ENCODE measurements at regions not wholly inside any gene's neighbourhood (a gene's known extent, or its start where the extent isn't known, plus 50 kb on each side); places are given as distances from the start of the nearest gene placed in this dataset.

GRCh38 chr1:219292341-219292740 is 118.7 kb downstream of the LYPLAL1 start:
- intact Hi-C loops (cut with DNase I), result no loop called here
- ATAC-seq, result no peak
- peaks cover 0 to 32% (median 3%) of the 10 kb centered on the region in 9 donors for H3K4me1 ChIP-seq
- peak overlapping the region in 3 of 10 donors; percentile 6 to 55 (median 13) for H3K27ac ChIP-seq
- no peak overlapping the region for H3K4me3 ChIP-seq
- H3K9me3 ChIP-seq, result no peaks in the 10 kb centered on the region
- H3K27me3 ChIP-seq, result no peaks in the 10 kb centered on the region
- peaks cover 0 to 20% (median 0%) of the 10 kb centered on the region in 9 donors for H3K36me3 ChIP-seq
- no peak for TF ChIP-seq CTCF (IDR thresholded peaks at IDR 0.05)
- DNase-seq, result no peak

- no peak overlapping the region for H3K4me3 ChIP-seq
- H3K4me1 ChIP-seq, result peaks cover 0 to 27% (median 0%) of the 10 kb centered on the region in 9 donors
- WGBS, 2 donors, result 77 to 79% methylated on average over 6 of the region's 6 CpGs
- no peak overlapping the region for H3K27ac ChIP-seq
- no peaks in the 10 kb centered on the region for H3K27me3 ChIP-seq
- DNase-seq, result no peak
- H3K9me3 ChIP-seq, result no peaks in the 10 kb centered on the region
- no peak for ATAC-seq
- intact Hi-C loops (cut with DNase I), result no loop called here
- TF ChIP-seq CTCF (IDR thresholded peaks at IDR 0.05), result no peak
- H3K36me3 ChIP-seq, result peaks cover 0 to 4% (median 0%) of the 10 kb centered on the region in 9 donors
These were observed 115.5 kb downstream of the LYPLAL1 start for GRCh38 chr1:219289171-219289570.

GRCh38 chr1:219283541-219283940 is 109.9 kb downstream of the LYPLAL1 start:
- H3K9me3 ChIP-seq, result no peaks in the 10 kb centered on the region
- DNase-seq (no peak), ATAC-seq (no peak)
- H3K4me3 ChIP-seq, result no peak overlapping the region
- no peaks in the 10 kb centered on the region for H3K27me3 ChIP-seq
- H3K27ac ChIP-seq, result no peak overlapping the region
- H3K36me3 ChIP-seq, result peaks cover 0 to 4% (median 0%) of the 10 kb centered on the region in 9 donors
- no peak for TF ChIP-seq CTCF (IDR thresholded peaks at IDR 0.05)
- H3K4me1 ChIP-seq, result no peaks in the 10 kb centered on the region
- intact Hi-C loops (cut with DNase I), result no loop called here

GRCh38 chr1:219281831-219282230 is 108.2 kb downstream of the LYPLAL1 start:
- Histone ChIP-seq H3K4me1 (peaks cover 0 to 11% (median 0%) of the 10 kb centered on the region in 9 donors), H3K9me3 (no peaks in the 10 kb centered on the region), H3K27ac (no peak overlapping the region), H3K36me3 (peaks cover 0 to 3% (median 0%) of the 10 kb centered on the region in 9 donors), H3K27me3 (no peaks in the 10 kb centered on the region), H3K4me3 (no peak overlapping the region)
- ATAC-seq, result no peak
- no peak for DNase-seq
- TF ChIP-seq CTCF (IDR thresholded peaks at IDR 0.05), result no peak
- WGBS, 2 donors, result 93 to 99% methylated on average over 2 of the region's 2 CpGs
- intact Hi-C loops (cut with DNase I), result no loop called here
